HCT116 (cell line): ENCODE measurements at regions not wholly inside any gene's neighbourhood (a gene's known extent, or its start where the extent isn't known, plus 50 kb on each side); places are given as distances from the start of the nearest gene placed in this dataset.

Experiments
- EGR1 ChIP-seq: IDR thresholded peaks from 2 replicates; pipeline ENCODE4 v1.6.1; 2012; ENCODE audit warnings: low read depth
- ELF1 ChIP-seq: IDR thresholded peaks from 2 replicates; pipeline ENCODE4 v1.6.1; 2012; ENCODE audit warnings: low read depth, borderline replicate concordance
- EZH2 ChIP-seq: fragments of 200-600 bp; sonication (generic); IDR thresholded peaks from 2 replicates; pipeline ENCODE4 v1.6.1; 2017; ENCODE audit warnings: antibody characterized with exemption, mixed run types
- EZH2phosphoT487 ChIP-seq: fragments of 200-600 bp; IDR thresholded peaks from 2 replicates; pipeline ENCODE4 v1.6.1; 2018; ENCODE audit warnings: antibody characterized with exemption, borderline replicate concordance
- POLR2A ChIP-seq: IDR thresholded peaks from 2 replicates; pipeline ENCODE4 v1.7.0; 2011; ENCODE audit warnings: borderline replicate concordance; ENCODE audit not compliant: insufficient read depth, insufficient read length; ENCODE audit errors: extremely low read depth
- RAD21 ChIP-seq: IDR thresholded peaks from 2 replicates; pipeline ENCODE4 v1.6.1; 2012; ENCODE audit warnings: low read depth, mild to moderate bottlenecking
- SP1 ChIP-seq: IDR thresholded peaks from 2 replicates; pipeline ENCODE4 v1.6.1; 2012; ENCODE audit warnings: low read depth
- TCF7L2 ChIP-seq: IDR thresholded peaks from 2 replicates; pipeline ENCODE4 v1.7.0; 2011; ENCODE audit warnings: borderline replicate concordance, inconsistent platforms; ENCODE audit not compliant: insufficient read depth, insufficient read length; ENCODE audit errors: extremely low read depth
- YY1 ChIP-seq: IDR thresholded peaks from 2 replicates; pipeline ENCODE4 v1.6.1; 2011; ENCODE audit warnings: low read length, low read depth, moderate library complexity, mild to moderate bottlenecking; ENCODE audit not compliant: insufficient replicate concordance; ENCODE audit errors: extremely low read depth
- ZNF274 ChIP-seq: fragments of 200-500 bp; sonication (Bioruptor generic); IDR thresholded peaks from 2 replicates; pipeline ENCODE4 v1.6.1; 2014; ENCODE audit warnings: mild to moderate bottlenecking, low read depth, low read length, inconsistent platforms
- TF ChIP-seq, protein P1 (sequence below), 3 experiments: fragments of 200-600 bp in 1 of 3; sonication (generic) in 1 of 3; IDR thresholded peaks in 2 of 3; conservative IDR thresholded peaks in 1 of 3; 2 replicates each; pipeline ENCODE4 v1.5.1; 2012 to 2017; ENCODE audit warnings: low read depth in 2 of 3, low read length in 2 of 3, antibody characterized with exemption in 1 of 3, borderline replicate concordance in 1 of 3, control low read depth in 1 of 3, mild to moderate bottlenecking in 1 of 3, mixed read lengths in 1 of 3, mixed run types in 1 of 3, moderate library complexity in 1 of 3; ENCODE audit not compliant: insufficient read depth in 1 of 3
- TF ChIP-seq, protein P2 (sequence below): IDR thresholded peaks from 2 replicates; pipeline ENCODE4 v1.6.1; 2012; ENCODE audit warnings: low read depth

DNA sequence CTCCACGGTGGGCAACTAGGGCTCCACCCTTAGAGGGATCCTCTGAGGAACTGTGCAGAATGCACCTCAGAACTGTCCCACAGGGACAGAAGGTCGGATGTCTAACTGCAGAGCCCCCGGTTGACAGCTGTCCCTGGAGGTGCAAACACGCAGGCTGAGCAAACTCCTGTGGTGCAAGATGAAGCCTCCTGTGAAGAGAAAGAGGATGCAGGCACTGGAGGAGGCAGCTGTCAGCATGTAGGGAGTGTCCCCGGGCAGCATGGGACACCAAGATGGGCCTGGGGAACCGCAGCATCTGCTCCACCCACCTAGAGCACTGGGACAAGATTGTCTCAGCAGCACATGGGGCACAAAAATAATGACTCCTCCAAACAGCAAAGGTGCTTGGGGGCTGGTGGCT, 258.9 kb downstream of the ABHD5 start:
- TF ChIP-seq, protein P1, sequence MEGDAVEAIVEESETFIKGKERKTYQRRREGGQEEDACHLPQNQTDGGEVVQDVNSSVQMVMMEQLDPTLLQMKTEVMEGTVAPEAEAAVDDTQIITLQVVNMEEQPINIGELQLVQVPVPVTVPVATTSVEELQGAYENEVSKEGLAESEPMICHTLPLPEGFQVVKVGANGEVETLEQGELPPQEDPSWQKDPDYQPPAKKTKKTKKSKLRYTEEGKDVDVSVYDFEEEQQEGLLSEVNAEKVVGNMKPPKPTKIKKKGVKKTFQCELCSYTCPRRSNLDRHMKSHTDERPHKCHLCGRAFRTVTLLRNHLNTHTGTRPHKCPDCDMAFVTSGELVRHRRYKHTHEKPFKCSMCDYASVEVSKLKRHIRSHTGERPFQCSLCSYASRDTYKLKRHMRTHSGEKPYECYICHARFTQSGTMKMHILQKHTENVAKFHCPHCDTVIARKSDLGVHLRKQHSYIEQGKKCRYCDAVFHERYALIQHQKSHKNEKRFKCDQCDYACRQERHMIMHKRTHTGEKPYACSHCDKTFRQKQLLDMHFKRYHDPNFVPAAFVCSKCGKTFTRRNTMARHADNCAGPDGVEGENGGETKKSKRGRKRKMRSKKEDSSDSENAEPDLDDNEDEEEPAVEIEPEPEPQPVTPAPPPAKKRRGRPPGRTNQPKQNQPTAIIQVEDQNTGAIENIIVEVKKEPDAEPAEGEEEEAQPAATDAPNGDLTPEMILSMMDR (IDR thresholded peaks at IDR 0.05 in 2 of 3, conservative IDR thresholded peaks at IDR 0.05 in 1 of 3; ENCODE audit: borderline replicate concordance in 1 of 3, insufficient read depth in 1 of 3, low read depth in 2 of 3, low read length in 2 of 3), result no peak
- TF ChIP-seq YY1 (no peak), ZNF274 (no peak), POLR2A (no peak), EZH2 (no peak), EZH2phosphoT487 (no peak), RAD21 (no peak), ELF1 (no peak), EGR1 (no peak), TCF7L2 (no peak), SP1 (no peak)
- TF ChIP-seq, protein P2, sequence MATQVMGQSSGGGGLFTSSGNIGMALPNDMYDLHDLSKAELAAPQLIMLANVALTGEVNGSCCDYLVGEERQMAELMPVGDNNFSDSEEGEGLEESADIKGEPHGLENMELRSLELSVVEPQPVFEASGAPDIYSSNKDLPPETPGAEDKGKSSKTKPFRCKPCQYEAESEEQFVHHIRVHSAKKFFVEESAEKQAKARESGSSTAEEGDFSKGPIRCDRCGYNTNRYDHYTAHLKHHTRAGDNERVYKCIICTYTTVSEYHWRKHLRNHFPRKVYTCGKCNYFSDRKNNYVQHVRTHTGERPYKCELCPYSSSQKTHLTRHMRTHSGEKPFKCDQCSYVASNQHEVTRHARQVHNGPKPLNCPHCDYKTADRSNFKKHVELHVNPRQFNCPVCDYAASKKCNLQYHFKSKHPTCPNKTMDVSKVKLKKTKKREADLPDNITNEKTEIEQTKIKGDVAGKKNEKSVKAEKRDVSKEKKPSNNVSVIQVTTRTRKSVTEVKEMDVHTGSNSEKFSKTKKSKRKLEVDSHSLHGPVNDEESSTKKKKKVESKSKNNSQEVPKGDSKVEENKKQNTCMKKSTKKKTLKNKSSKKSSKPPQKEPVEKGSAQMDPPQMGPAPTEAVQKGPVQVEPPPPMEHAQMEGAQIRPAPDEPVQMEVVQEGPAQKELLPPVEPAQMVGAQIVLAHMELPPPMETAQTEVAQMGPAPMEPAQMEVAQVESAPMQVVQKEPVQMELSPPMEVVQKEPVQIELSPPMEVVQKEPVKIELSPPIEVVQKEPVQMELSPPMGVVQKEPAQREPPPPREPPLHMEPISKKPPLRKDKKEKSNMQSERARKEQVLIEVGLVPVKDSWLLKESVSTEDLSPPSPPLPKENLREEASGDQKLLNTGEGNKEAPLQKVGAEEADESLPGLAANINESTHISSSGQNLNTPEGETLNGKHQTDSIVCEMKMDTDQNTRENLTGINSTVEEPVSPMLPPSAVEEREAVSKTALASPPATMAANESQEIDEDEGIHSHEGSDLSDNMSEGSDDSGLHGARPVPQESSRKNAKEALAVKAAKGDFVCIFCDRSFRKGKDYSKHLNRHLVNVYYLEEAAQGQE, result no peak
